GM21447 (cell line): ENCODE measurements at regions not wholly inside any gene's neighbourhood (a gene's known extent, or its start where the extent isn't known, plus 50 kb on each side); places are given as distances from the start of the nearest gene placed in this dataset.
"Not testable (repeated sequence)": the region's sequence is repeated elsewhere in the genome, so short reads cannot be mapped to it uniquely, and the experiment has no call there.

Experiments
- ATAC-seq: cut with Tn5 transposase; IDR thresholded peaks from one replicate; pipeline ENCODE4 v1.9.1; 2021; ENCODE audit not compliant: unreplicated experiment

DNA sequence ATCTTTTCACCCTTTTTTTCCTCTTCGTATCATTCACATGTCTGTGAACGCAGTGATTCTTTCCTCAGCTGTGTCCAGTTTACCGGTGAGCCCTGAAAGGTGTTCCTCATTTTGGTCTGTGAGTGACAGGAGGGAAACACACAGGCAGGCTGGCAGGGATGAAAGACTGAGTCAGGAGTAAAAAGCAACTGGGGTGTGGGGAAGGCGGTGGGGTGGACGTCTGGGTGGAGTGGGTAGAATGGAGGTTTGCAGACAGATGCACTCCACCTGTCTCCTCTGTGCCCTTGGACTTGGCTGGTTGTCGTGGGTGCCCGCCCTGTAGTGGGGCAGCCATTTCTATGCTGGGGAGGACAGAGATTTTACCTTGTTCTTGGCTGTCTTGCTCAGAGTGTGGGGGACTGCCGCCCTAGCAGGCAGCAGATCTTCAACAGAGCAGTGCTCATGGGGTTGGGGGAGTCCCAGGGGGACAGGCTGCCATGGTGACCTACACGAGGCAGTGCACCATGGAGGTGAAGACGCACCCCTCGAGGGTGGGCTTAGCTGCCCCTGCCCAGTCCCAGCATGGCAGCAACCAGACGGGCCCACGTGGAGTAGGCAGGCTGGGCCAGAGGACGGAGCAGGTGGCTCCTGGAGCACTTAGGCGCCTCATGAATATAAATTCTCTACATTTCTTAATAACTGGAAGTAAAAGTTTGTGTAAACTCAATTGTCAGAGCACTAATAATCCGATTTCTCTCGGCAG, 603.7 kb downstream of the TBC1D22A start:
- no peak for ATAC-seq

DNA sequence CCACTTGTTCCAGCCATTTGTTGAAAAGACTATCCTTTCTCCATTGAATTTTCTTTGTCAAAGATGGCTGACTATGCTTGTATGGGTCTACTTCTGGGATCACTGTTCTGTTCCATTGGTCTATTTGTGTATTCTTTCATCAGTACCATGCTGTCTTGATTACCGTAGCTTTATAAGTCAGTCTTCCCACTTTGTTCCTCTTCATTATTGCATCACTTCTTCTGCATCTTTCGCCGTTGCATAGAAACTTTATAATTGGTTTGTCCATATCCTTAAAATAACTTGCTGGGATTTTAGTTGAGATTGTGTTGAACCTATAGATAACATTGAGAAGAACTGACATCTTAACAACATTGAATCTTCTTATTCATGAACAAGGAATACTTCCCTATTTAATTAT, 598.8 kb downstream of the TBC1D22A start:
- no peak for ATAC-seq

DNA sequence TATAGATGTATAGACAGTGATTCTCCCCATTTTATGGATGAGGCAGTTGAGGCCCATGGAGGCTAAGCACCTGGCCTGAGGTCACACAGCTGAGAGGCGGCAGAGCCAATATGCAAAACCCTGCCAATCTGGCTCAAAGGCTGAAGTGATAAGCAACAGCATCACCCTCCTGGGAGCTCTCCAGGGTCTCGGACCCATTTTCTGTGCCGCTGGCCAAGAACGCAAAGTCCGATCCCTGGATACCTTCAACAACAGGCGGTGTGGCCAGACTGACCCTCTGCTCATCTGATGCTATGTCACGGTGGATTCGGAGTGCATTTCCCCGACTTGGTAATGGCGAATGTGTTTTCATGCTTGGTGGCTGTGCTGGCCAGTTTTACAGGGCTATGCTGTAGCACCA, 595.0 kb downstream of the TBC1D22A start:
- ATAC-seq = no peak

DNA sequence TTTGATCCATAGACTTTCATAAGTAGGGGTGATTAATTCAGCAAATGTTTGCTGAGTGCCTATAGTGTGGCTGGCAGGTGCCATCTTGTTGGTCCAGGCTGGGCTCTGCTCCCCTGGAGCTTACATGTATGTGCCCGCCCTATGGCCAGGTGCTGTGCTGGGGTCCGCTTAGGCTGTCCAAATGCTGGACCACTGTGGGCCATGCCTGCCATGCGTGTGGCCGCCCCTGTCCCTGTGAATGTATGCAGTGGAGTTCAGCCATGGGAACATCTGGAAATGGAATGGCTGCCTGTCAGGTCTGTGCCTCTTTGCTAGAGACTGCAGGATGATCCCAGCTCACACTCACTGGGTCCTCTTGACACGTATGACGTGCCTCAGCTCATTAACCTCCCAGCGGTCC, 594.6 kb downstream of the TBC1D22A start:
- no peak for ATAC-seq

DNA sequence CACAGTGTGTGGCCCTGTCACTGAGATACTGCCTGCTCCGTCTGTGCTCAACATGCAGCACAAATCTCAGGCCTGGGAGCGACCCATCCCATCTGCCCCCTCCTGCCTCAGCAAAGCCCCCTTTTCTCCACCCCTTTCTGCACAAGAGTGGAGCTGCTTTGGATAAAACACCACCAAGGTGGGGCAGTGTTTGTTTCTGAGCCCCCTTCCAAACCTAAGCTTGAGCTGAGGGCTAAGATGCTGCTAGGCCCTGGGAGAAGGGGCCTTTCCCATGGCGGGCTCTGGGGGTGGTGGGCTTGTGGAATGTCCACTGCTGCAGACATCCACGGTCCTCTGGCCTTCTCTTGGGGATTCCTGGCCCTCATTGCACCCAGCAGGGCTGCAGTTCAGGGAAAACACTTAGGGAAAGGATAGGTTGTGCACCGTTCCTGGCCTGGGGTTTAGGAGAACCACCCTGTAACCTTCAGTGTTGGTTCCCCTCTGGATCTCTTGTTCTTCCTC, 594.1 kb downstream of the TBC1D22A start:
- ATAC-seq = no peak

DNA sequence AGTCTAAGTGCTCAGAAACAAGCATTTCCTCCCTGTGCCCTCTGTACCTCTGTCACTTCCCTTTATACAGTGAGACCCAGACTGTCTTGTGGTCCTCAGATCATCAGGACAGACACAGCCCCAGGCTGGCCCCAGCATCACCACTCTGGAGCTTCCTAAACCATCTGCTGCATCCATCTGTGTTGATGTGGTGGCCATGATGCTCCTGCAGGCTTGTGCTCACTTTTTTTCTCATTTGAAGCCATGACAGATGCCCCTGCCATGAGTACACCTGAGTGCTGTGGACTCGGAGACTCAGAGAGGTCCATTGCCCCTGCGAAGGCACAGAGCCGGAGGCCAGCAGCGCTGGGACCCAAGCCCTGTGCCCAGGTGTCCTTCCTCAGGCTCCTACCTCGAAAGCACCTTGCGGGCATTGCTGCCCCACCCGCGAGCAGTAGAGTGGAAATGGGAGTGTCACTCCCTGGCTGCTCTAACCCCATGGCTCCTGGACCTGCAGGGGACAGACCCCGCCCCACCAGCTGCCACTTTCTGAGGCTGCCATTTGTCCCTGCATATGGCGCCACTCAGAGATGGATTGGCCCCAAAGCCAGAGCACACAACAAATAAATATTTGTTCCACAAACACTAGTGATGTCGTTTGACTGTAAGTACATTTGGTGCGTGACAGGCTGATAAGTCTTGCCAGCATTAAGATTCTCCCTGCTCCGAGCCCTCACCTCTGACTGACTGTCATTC, 593.5 kb downstream of the TBC1D22A start:
- no peak for ATAC-seq

DNA sequence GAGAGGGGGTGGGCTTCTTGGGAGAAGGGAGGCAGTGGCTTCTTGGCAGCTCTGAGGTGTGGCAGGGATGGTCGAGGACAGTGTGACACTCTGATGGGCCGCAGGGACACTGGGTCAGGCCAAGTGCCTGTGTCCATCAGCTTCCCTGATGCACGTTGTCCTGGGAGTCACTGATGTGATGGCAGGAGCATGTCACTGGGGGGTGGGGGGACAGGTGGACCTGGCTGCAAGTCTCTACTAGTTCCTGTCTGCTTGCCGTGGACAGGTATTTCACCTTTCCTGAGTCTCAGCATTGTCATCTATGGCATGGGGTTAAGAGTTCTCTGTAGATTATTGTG, 592.9 kb downstream of the TBC1D22A start:
- ATAC-seq = no peak

DNA sequence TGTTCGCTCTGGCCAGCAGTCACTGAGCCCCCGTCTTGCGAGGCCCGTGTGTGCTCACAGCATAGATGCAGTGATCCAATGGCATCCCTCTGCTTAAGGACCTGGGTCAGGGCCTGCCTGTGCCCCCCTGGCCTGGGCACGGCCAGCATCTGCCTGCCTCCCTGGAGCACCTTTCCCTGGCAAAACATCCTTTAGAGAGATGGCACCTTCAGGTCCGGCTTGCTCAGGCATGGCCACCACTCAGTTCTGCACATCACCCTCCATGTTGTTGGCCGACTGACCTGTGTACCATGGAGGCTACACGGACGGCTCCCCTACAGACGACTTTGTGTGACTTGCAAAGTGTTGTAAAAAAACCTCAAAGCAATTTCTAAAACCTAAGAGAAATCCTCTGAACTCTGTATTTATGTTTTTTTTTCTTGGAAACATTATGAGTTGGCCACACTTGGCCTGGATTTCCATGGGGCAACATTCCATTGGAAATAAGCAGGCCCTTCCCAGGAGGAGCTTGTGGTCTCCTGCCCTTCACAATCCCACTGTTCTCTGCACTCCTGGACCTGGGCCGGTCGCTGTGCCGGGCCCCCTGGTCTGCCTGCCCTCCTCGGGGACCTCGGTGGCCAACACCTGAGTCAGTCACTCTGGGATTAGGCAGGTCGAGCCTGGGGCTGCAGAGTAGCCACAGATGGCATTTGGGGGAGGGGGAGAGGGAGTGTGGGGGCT, 592.4 kb downstream of the TBC1D22A start:
- no peak for ATAC-seq

DNA sequence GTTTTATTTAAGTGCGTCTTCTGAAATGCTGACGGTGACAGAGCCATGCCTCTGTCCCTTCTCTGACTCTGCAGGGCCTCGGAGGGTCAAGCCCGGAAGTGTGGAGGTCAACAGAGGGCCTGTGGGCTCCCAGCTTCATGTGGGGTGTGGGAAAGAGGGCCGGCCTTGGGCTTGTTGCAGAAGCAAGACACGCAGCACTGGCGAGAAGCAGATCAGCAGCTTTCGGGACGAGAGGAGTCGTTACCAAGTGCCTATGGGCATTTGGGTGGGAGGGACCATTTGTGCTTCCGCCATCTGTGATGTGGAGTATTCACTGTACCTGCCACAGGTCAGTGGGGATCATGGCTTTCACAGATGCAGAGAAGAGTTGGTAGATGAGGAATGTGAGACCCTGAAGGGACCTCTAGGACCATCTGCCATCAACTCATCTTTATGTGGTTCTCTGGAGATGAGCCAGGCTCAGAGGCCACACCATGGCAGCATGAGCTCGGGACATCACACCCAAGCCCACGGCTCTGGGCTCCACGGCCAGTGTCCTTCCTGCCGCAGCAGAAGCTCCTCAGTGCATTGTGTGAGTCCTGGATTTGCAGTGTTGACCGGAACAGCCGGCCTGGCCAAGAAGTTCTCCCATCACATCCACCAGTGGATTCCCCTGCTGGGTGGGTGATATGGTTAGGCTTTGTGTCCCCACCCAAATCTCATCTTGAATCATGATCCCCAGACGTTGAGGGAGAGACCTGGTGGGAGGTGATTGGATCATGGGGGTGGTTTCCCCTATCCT, 590.7 kb downstream of the TBC1D22A start:
- ATAC-seq = no peak

DNA sequence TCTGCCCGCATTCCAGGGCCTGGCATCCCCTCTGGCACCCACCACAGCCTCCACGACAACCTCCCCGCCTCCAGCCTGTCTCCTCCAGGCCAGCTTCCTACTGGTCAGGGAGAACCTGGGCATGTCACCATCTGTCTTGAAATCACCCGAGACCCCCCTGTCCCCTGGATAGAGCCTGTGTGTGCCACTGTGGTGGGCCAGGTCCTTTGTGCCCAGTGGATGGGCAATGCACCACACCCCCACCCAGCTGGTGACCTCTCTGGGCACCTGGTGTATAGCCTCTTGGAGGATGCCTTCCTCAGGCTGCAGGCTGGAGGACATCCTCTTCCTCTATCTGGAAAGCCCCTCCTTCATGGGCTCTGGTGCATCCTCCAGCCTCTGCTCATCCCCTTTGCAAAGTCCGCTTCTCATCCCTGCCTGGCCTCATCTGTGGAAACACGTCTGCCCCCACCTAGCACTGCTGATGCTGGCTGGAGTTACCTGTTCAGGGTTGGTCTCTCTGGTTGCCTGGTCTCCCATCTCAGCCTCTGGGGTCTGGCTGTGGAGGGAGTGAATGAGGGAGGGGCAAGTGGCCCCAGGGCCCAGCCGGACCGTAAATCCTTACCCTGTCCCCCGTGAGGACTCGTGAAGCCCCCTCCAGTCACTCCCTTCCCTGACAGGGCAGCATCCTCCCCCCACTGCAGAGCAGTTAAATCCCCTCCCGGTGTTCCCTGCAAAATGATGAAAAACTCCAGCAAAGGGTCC, 589.6 kb downstream of the TBC1D22A start:
- ATAC-seq = no peak

DNA sequence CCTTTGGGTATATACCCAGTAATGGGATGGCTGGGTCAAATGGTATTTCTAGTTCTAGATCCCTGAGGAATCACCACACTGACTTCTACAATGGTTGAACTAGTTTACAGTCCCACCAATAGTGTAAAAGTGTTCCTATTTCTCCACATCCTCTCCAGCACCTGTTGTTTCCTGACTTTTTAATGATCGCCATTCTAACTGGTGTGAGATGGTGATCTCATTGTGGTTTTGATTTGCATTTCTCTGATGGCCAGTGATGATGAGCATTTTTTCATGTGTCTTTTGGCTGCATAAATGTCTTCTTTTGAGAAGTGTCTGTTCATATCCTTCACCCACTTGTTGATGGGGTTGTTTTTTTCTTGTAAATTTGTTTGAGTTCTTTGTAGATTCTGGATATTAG, 583.8 kb downstream of the TBC1D22A start:
- ATAC-seq = not testable (repeated sequence)

DNA sequence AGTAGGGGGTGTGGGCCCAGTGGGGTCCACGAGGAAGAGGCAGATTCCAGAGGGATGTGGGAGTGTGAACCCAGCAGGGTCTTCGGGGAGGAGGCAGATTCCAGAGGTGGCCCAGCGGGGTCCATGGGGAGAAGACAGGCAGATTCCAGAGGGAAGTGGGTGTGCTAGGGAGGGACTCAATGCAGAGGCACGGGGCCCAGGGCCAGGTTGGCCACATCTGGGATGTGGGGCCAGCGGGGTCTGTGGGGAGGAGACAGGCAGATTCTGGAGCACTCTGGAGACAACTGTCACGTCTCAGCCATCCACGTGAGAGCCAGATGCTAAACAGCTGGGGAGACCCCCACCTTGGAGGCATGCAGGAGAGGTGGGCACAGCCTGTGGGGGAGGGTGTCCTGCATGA, 582.6 kb downstream of the TBC1D22A start:
- no peak for ATAC-seq

DNA sequence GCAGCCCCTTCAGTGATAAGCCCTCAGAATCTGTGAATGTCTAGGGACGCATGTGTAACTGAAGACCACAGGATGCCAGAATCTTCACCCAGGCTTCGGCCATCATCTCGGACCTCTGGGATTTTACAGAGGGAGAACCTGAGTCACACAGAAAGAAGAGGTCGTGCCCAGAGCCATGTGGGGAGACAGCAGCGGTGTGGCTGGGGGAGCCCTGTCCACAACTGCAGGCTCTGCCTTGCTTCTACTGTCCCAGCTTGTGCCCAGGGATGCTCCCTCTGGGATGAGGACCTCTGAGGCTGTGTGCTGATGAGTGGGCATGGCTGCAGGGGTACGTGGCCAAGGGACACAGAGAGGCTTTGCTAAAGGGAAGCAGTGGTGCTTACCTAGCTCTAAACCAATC, 582.0 kb downstream of the TBC1D22A start:
- ATAC-seq = no peak

DNA sequence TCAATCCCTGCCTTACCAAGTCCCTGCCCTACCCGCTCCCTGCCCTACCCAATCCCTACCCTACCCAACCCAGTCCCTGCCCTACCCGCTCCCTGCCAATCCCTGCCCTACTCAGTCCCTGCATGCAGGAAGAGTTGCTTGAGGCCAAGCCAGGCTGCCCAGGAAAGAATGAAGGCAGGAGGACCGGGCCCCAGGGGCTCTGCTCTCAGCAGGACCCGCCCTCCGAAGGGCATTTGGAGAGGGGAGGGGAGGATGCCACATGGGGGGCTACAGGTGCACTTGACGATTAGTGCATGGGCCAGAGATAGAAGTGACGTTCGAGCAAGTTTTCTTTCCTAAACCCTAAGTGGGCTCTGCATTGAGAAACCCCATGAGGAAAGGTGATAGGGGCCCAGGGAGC, 581.2 kb downstream of the TBC1D22A start:
- no peak for ATAC-seq

DNA sequence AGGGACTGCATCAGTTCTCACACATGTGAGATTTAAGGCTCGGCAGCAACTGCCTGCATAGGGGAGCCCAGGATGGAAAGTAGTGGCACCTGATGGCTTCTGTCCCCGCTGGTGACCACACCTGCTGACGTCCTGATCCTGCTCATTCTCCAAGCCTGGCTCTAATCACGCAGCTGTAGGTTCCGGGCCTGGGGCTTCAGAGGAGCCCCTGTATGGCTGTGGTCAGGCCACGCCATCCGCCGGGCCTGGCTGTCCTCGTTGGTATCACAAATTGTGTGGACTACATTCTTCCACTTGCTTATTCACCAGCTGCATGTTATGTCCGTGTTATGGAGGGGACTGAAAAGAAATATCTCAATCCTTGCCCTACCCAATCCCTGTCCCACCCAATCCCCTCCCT, 580.0 kb downstream of the TBC1D22A start:
- ATAC-seq = no peak

DNA sequence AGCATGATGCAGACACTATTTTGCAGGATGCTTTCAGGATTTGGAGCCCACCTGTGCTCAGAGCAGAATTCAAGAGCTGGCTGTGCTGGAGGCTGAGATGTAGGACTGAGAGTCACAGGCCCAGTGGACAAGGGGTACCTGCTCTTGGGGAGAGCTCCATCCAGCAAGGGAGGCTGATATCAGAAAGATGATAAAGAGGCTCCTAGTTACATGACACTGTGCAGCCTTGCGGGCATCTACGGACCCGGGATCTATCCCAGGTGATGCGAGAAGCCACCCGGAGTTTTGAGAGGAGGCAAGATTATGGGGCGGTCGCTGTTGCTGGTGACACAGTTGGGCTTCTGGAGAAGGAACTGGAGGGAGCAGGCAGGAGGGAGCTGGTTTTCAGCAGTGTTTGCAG, 579.0 kb downstream of the TBC1D22A start:
- ATAC-seq = no peak

DNA sequence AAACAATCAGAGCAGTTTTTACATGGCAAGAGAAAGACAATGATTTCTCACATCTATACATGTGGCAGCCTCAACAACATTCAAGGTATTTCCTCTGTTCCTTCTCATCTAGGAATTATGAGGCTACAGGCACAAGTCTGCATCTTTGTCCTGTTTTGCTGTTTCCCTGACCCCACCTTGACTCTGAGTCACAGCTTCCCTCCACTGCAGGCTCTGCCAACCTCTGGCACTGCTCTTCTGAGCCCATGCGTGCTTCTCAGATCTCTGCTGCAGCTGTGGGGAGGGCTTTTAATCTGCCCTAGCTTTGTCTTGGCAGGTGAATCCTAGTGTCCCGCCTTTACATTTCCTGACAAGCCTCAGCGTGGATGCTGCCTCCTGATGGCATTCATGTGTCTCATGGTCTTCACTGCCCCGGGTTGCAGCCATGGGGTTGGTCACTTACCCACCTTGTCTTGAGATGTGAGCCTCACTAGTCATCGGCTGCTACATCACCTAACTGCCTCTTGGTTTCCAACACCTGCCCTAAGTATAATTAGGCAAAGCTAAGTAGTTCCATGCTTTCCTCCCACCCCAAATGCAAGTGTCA, 578.5 kb downstream of the TBC1D22A start:
- ATAC-seq = no peak

DNA sequence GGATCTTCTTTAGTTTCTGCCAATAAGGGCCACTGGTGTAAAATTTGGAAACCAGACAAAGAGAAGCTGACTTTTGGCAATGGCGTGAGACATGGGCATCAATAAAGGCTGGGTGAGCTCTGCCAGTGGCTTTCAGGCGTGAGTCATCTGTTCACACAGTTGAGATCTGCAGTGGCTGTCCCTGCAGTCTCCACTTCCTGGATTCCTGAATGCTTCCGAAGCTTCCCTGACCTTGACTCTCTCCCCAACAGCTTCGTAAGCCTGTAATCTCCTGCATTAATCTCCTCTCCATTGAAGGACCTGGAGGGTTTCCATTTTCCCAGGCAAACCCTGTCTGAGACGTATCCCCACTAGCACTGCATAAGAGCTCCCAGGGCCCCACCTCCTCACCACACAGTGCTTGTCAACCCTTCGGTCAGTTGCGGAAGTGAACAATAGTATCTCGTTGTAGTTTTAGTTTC, 574.7 kb downstream of the TBC1D22A start:
- ATAC-seq = no peak

DNA sequence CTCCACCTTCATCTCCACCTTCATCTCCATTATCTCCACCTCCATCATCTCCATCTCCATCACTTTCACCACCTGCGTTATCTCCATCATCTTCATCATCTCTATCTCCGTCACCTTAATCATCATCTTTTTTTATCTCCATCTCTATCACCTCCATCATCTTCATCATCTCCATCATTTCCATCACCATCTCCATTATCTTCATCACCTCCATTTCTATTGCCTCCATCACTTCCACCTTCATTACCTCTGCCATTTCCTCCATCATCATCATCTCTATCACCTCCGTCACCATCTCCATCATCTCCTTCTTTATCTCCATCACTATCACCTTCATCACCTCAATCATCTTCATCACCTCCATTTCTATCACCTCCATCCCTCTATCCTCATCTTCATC, 573.5 kb downstream of the TBC1D22A start:
- ATAC-seq = no peak

DNA sequence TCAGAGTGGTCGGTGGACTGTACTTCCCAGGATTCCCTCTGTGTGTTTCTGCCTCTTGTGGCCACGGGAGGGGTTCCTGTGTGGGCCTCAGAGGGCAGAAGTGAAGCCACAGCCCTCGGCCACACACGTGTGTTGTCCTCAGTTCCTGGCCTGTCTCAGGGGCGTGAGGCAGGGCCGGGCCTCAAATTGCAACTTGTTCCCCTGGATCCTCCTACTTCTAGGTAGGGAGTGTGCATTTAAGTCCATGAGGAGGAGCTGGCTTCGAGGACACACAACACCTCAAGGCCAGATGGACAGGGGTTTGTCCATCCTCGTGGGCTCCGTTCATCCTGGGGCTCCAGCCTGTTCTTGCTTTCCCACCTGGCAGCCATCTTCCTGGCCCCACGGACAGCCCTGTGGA, 573.0 kb downstream of the TBC1D22A start:
- no peak for ATAC-seq
